Fibroblast of pulmonary artery (primary cell): ENCODE measurements at regions not wholly inside any gene's neighbourhood (a gene's known extent, or its start where the extent isn't known, plus 50 kb on each side); places are given as distances from the start of the nearest gene placed in this dataset.
"Not testable (repeated sequence)": the region's sequence is repeated elsewhere in the genome, so short reads cannot be mapped to it uniquely, and the experiment has no call there.

Experiments used
- DNase-seq: peaks from one replicate; pipeline ENCODE4 v3.0.0-alpha.2; 2010; ENCODE audit warnings: low read depth
- H3K4me3 ChIP-seq: replicated peaks from 2 replicates; pipeline ENCODE4 v1.5.1; 2011; ENCODE audit warnings: low read depth, mild to moderate bottlenecking, control low read depth, low read length, moderate library complexity
- TF ChIP-seq, protein P1 (sequence below): IDR thresholded peaks from 2 replicates; pipeline ENCODE4 v1.5.1; 2011; ENCODE audit warnings: mild to moderate bottlenecking, control low read depth, low read length, inconsistent platforms; ENCODE audit errors: missing control alignments

DNA sequence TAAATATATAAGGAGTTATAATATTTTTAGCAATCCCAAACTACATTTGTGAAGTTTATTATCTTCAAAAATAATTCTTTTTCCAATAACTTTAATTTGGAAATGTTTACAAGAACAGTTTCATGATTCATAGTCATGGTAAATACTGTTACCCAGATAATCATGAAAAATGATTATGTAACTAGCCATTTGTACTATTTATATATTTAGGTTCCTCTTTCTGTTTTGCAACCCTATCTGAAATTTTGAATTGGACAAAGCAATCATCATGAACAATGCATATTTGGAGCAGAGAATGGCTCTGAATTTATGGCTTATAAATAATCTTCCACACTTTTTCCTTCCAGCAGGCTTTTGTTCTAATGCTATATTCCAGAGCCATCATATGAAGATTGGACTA is 499.7 kb downstream of the SLCO4C1 start:
- H3K4me3 ChIP-seq = no peak overlapping the region
- TF ChIP-seq, protein P1, sequence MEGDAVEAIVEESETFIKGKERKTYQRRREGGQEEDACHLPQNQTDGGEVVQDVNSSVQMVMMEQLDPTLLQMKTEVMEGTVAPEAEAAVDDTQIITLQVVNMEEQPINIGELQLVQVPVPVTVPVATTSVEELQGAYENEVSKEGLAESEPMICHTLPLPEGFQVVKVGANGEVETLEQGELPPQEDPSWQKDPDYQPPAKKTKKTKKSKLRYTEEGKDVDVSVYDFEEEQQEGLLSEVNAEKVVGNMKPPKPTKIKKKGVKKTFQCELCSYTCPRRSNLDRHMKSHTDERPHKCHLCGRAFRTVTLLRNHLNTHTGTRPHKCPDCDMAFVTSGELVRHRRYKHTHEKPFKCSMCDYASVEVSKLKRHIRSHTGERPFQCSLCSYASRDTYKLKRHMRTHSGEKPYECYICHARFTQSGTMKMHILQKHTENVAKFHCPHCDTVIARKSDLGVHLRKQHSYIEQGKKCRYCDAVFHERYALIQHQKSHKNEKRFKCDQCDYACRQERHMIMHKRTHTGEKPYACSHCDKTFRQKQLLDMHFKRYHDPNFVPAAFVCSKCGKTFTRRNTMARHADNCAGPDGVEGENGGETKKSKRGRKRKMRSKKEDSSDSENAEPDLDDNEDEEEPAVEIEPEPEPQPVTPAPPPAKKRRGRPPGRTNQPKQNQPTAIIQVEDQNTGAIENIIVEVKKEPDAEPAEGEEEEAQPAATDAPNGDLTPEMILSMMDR = no peak
- DNase-seq = no peak

DNA sequence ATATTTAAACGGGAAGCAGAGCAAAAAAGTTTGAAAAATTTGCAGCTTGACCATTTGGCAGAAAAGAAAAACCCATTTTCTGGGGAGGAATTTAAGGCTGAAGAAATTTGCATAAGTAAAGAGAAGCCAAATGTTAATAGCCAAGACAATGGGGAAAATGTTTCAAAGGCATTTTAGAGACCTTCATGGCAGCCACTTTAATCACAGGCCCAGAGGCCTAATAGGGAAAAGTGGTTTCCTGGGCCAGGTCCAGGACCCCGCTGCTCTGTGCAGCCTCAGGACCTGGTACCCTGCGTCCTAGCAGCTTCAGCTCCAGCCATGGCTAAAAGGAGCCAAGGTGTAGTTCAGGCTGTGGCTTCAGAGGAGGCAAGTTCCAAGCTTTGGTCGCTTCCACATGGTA is 507.3 kb downstream of the SLCO4C1 start:
- no peak for DNase-seq
- TF ChIP-seq, protein P1 = no peak
- no peak overlapping the region for H3K4me3 ChIP-seq

DNA sequence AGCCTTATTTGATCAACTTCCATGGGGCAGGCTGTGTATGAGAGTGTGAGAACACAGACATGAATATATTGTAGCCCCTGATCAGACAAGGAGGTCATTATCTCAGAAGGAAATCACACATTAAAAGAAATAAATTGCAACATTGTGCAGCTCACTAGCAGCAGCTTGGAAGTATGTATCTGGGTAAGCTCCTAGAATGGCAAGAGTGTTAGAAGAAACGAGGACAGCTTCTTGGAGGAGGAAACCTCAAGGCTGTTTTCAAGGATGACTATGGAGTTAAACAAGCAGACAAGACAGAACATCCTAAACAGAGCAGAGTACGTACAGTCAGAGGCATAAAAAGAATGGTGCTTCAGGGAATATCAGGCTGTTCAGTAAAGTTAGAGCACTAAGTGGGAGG is 511.0 kb downstream of the SLCO4C1 start:
- no peak for DNase-seq
- TF ChIP-seq, protein P1 = no peak
- no peak overlapping the region for H3K4me3 ChIP-seq

DNA sequence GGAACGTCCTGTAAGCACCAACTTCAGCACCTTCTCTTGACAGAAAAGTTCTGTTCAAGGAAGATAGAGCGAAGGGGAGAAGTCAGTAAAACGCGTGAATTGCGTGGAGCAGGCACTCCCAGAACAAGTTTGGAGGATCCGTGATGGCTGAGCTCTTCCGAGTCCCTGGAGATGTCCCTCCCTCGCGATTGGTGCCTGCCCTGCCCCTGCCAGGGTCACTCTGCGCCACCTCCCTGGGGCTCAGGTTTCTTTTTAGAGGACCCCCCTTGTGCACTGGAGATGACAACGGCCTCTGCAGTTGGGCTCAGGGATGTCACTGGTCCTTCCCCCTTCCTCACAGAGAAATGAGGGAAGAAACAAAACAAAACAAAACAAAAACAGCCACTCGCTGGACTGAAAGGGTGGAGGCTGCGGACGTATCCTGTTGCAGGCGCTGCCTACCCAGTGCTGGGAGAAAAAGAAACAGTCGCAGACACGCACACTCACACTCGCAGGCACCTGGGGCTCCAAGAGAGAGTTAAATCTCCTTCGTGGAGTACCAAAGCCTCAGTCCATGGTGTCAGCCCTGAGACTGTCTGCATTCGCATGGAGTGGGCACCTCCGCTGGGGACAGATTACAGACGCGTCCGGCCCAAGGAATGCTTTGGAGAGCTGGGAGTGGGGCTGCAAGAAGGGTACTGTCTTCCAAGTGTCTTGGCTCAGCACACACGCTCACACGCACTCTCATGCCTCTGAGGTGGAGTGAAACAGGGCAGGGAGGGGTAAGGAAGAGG is 512.7 kb downstream of the SLCO4C1 start:
- TF ChIP-seq, protein P1 = no peak
- no peak for DNase-seq
- H3K4me3 ChIP-seq = peak overlapping the region; percentile 20

DNA sequence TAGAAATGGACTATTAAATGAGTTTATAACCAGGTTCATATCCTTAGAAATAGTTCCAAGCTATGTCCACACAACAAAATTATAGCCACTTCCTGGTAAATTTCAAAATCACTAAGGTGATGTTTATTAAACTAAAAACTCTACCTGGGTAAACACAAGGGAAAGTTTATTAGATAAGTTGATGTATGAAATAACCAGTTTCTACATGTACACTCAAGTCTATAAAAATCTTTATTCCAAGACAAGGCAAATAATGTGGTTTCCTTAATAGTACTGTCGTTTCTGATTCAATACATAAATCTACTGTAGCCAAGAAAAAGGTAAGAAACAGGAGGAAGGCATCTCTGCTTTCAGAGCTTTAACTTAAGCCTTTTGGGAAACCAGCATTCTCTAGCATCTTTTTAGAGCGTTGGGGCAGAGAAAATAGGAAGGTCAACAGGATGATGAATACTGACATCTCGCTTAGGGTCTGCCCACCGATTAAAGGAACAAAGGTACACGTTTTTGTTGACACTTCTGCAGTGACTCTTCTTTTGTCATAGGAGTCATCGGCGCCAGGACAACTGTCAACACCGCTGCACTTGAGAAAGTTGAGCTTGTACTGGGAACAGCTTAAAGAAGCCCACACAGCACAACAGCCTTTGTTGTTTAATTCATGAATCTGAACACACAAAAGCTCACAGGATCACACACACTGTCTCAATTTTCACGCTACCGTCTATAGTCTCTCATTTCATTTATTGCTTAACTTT is 513.6 kb downstream of the SLCO4C1 start:
- TF ChIP-seq, protein P1 = no peak
- no peak overlapping the region for H3K4me3 ChIP-seq
- no peak for DNase-seq

DNA sequence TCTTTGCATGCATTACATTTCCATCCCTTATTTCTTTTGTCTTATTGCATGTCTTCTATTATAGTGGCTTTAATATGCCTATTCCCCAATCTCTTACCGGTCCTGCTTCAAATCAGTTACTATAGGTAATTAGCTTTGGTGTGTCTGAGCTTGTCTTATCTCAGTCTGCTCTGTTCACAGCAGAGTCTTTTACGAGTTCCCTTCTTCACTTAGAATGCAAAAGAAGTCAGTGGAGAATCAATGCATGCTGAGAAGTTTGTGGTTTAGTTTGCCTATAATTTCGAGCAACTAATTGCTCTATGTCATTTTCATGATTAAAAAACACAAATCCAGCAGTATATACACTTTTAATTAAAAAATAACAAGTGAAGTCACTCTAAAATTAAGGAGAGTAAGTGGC is 545.0 kb downstream of the SLCO4C1 start:
- DNase-seq = no peak
- TF ChIP-seq, protein P1 = no peak
- no peak overlapping the region for H3K4me3 ChIP-seq

DNA sequence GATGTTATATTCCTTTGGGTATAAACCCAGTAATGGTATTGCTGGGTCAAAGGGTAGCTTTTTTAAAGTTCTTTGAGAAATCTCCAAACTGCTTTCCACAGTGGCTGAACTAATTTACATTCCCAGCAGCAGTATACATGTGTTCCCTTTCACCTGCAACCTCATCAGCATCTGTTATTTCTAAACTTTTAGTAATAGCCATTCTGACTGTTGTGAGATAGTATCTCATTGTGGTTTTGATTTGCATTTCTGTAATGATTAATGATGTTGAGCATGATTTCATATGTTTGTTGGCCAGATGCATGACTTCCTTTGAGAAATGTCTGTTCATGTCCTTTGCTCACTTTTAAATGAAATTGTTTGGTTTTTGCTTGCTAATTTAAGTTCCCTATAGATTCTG is 553.1 kb downstream of the SLCO4C1 start:
- H3K4me3 ChIP-seq, DNase-seq: not testable (repeated sequence)
